Effector memory CD8-positive, alpha-beta T cell (primary cell): ENCODE measurements at regions not wholly inside any gene's neighbourhood (a gene's known extent, or its start where the extent isn't known, plus 50 kb on each side); places are given as distances from the start of the nearest gene placed in this dataset.

Source experiments
- ATAC-seq: fragments of 150-1000 bp; cut with Tn5 transposase; replicated peaks from 2 replicates; pipeline ENCODE4 v1.10.0; 2021; ENCODE audit warnings: mild to moderate bottlenecking, moderate library complexity
- DNase-seq, 3 experiments: peaks; one replicate each; pipeline ENCODE4 v3.0.0; 2021
- H3K27ac Mint-ChIP-seq, 2 donors: one replicate each; pipeline ENCODE4 v1.8.0; 2022; ENCODE audit warnings: mild to moderate bottlenecking in 2 of 2, mixed read lengths in 2 of 2, moderate library complexity in 2 of 2
- H3K27me3 Mint-ChIP-seq, 2 donors: one replicate each; pipeline ENCODE4 v1.8.0; 2022; ENCODE audit warnings: mixed read lengths in 2 of 2
- H3K36me3 Mint-ChIP-seq: one replicate; pipeline ENCODE4 v1.8.0; 2022; ENCODE audit warnings: mild to moderate bottlenecking, moderate library complexity, mixed read lengths; ENCODE audit not compliant: insufficient read depth
- H3K4me1 Mint-ChIP-seq, 2 donors: one replicate each; pipeline ENCODE4 v1.8.0; 2022; ENCODE audit warnings: low read depth in 2 of 2, mixed read lengths in 2 of 2
- H3K4me3 Mint-ChIP-seq, 2 donors: one replicate each; pipeline ENCODE4 v1.8.0; 2022; ENCODE audit warnings: mild to moderate bottlenecking in 2 of 2, mixed read lengths in 2 of 2, moderate library complexity in 2 of 2
- H3K9me3 Mint-ChIP-seq, 2 donors: one replicate each; pipeline ENCODE4 v1.8.0; 2022; ENCODE audit warnings: mixed read lengths in 2 of 2

DNA sequence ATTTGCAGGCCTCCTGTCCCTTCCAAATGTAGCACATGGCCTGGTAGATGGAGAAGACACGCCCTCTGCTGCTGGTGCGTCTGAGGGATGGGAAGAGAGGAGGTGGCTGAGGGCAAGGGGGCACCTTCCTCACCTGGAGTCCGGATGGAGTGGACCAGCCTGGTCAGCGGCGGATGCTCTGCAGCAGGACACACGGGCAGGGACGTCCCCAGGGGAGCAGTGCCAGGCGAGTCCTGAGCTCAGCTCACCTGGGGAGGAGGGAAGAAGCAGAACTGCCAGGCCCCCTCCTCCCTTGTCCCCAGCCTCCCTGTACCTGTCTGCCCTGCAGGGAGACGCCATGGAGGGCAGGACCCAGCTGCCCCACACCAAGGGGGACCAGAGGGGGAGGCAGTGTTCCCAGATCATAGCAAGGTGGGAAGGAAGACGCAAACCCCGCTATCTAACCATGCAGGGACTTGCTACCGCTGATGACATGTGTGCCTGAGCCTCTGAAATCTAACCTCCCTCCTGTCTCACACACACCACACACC is 1495.9 kb downstream of the BRD1 start:
- ATAC-seq (no peak), DNase-seq (no peak)
- no peak overlapping the region for H3K4me3 Mint-ChIP-seq
- peaks cover 3% of the 10 kb centered on the region for H3K36me3 Mint-ChIP-seq
- H3K27me3 Mint-ChIP-seq: peaks cover 7 to 26% of the 10 kb centered on the region in 2 donors
- H3K4me1 Mint-ChIP-seq: no peaks in the 10 kb centered on the region
- H3K27ac Mint-ChIP-seq: no peak overlapping the region
- H3K9me3 Mint-ChIP-seq: peaks cover 0 to 2% of the 10 kb centered on the region in 2 donors

DNA sequence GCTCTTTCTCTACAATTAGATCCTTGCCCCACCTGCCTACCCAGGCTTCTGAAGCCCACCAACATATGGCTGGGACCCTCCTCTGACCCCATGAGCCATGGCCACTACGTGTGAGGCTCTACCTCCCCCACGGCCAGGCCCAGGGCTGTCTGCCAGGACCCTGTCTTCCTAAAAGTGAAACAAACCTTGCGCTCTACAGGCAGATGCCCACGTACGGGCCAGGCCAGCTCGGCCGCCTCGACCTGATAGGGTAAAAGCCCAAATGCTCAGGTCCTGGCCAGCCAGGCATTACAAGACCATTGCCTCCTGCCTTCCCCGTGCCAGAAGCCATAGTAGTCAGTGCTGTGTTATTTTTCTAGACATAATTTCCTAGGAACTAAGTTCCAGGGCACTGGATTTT is 1496.4 kb downstream of the BRD1 start:
- no peaks in the 10 kb centered on the region for H3K4me1 Mint-ChIP-seq
- H3K27ac Mint-ChIP-seq: no peak overlapping the region
- no peak for ATAC-seq
- H3K36me3 Mint-ChIP-seq: peaks cover 3% of the 10 kb centered on the region
- peaks cover 7 to 26% of the 10 kb centered on the region in 2 donors for H3K27me3 Mint-ChIP-seq
- H3K9me3 Mint-ChIP-seq: peaks cover 0 to 2% of the 10 kb centered on the region in 2 donors
- DNase-seq: no peak
- no peak overlapping the region for H3K4me3 Mint-ChIP-seq

DNA sequence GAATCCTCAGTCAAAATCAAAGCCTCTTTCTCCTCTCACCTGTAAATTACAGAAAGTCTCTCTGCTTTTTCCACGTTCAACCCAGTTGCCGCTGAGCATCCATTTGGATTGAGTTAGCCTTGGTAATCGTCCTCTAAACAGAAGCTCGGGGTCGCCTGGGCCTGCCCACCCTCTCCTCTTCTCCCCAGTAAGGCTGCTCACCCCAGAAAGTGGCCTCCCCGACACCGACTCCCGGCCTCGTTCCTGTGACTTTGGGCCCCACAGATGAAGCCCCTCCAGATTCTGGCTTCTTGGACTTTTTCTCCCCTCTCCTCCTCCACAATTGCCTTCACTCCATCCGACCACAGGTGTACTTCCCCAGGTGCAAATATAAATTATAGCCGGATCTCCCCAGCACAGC is 1500.0 kb downstream of the BRD1 start:
- Mint-ChIP-seq H3K4me1 (no peaks in the 10 kb centered on the region), H3K27ac (no peak overlapping the region), H3K4me3 (no peak overlapping the region), H3K27me3 (peaks cover 7 to 19% of the 10 kb centered on the region in 2 donors), H3K9me3 (peaks cover 0 to 2% of the 10 kb centered on the region in 2 donors), H3K36me3 (peaks cover 7% of the 10 kb centered on the region)
- no peak for DNase-seq
- no peak for ATAC-seq

DNA sequence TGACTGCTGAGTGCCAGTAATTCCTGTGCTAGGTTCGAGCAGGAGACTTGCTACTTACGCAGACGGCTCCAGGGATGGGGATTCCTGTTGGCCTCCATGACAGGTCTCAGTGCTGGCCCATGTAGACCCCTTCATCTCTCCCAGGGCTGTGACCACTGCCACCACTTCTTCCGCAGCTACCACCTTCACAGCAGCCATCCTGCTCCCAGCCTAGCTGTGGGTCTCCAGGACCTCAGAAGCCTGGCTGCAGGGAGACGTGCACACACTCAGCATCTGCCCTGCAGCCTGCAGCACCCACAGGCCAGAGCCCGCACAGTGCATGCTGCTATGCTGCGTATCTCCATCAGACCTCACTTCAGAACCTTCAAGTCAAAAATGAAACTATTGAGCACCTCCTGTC is 1503.9 kb downstream of the BRD1 start:
- H3K4me1 Mint-ChIP-seq: no peaks in the 10 kb centered on the region
- H3K36me3 Mint-ChIP-seq: peaks cover 4% of the 10 kb centered on the region
- ATAC-seq: no peak

DNA sequence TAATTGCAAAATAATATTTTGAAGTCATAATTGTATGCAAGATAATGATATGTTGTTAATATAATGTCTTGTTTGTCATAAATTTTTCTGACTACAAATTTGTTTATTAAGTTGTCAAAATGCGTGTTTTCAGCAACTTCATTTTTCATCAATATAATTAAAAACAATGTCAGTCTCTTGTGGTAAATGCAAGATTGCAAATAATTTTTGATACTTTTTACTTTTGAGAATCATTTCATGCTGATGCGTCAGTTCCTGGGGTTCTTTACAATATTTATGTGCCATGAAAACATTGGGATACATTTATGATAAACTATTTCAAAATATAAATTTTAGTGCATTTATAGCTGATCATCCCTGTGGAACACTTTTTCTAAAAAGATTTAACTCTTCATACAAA is 1504.8 kb downstream of the BRD1 start:
- Mint-ChIP-seq H3K27ac (no peak overlapping the region), H3K4me3 (no peak overlapping the region), H3K4me1 (no peaks in the 10 kb centered on the region), H3K9me3 (no peaks in the 10 kb centered on the region), H3K27me3 (peaks cover 15 to 43% of the 10 kb centered on the region in 2 donors), H3K36me3 (peaks cover 3% of the 10 kb centered on the region)
- ATAC-seq: no peak
- DNase-seq: no peak

More for the DNA sequence above, 1503.9 kb downstream of the BRD1 start:
- peaks cover 18 to 46% of the 10 kb centered on the region in 2 donors for H3K27me3 Mint-ChIP-seq
- H3K4me3 Mint-ChIP-seq: no peak overlapping the region
- DNase-seq: no peak
- no peak overlapping the region for H3K27ac Mint-ChIP-seq
- peaks cover 0 to 2% of the 10 kb centered on the region in 2 donors for H3K9me3 Mint-ChIP-seq

DNA sequence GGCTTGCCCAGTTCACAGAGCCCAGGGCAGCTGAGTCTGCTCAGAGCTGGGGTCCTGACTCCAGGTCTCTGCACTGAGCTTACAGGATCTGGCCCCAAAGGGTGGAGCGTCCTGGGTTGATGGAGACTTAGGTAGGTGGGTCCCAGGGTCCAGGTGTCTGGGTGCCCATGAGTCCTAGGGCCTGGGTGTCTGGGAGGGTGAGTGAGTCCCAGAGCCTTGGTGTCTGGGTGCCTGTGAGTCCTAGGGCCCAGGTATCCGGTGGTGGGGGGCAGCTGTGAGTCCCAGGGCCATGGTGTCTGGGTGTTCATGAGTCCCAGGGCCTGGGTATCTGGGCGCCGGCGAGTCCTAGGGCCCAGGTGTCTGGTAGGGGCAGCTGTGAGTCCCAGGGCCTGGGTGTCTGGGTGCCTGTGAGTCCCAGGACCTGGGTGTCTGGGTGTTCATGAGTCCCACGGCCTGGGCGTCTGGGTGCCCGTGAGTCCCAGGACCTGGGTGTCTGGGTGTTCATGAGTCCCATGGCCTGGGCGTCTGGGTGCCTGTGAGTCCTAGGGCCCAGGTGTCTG is 1505.6 kb downstream of the BRD1 start:
- no peaks in the 10 kb centered on the region for H3K4me1 Mint-ChIP-seq
- H3K4me3 Mint-ChIP-seq: no peak overlapping the region
- ATAC-seq: no peak
- peaks cover 3% of the 10 kb centered on the region for H3K36me3 Mint-ChIP-seq
- H3K27ac Mint-ChIP-seq: no peak overlapping the region
- H3K9me3 Mint-ChIP-seq: no peaks in the 10 kb centered on the region
- peaks cover 13 to 41% of the 10 kb centered on the region in 2 donors for H3K27me3 Mint-ChIP-seq
- DNase-seq: no peak

DNA sequence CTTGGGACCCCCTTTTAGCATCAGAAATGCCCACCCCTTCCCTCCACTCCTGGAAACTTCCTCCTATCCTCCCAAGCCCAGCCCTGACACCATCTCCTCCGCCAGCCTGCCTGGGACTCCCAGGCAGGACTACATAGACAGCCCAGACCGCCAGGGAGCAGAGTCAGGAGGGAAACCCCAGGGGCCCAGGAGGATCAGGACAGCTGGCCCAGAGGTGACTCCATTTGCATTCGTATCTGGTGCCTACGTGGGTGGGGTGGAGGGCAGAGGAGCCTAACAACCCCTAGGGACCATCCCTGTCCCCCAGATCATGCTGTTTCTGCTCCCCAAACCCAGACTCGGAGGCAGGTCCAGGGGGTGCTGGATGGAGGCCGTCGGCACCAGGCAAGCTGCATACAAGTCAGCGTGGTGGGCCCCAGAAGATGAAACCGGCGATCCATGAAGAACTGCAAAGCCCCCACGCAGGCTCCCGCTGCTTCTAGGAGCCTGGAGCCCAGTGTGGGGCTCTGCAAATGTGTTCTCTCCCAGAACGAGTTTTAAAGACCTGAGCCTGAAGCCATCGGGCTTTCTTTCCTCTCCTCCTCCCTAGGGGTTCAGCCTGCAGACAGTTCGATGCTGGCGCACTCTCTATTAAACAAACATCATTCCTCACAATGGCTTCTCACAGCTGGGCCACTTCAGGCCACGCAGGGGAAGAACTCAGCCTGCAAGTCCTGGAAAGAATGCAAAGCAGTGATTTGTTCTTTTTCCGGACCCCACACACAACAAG is 1506.8 kb downstream of the BRD1 start:
- Mint-ChIP-seq H3K36me3 (peaks cover 3% of the 10 kb centered on the region), H3K27ac (no peak overlapping the region), H3K4me3 (no peak overlapping the region), H3K27me3 (peaks cover 13 to 49% of the 10 kb centered on the region in 2 donors), H3K4me1 (no peaks in the 10 kb centered on the region), H3K9me3 (no peaks in the 10 kb centered on the region)
- no peak for DNase-seq
- no peak for ATAC-seq

DNA sequence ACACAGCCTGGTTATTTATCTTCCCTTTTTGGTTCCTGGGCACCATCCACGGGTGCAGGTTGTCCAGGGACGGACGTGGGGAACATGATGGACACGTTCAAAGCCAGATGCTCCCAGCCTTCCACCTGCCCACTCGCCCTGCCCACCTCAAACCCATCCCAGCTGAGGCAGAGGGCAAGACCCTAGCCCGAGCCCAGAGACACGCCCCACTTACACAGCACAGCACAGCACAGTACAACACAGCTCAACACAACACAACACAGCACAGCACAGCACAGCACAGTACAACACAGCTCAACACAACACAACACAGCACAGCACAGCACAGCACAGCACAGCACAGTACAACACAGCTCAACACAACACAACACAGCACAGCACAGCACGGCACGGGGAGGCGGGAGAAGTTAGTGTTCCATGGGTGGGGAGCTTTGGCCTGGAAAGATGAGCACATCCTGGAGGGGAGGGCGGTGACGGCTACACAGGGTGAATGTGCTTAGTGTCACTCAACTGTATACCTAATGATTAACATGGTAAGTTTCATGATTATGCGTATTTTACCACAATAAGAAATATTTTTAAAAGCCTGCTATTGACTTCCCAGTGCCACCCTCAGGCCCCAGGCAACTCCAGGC is 1507.5 kb downstream of the BRD1 start:
- Mint-ChIP-seq H3K36me3 (peaks cover 3% of the 10 kb centered on the region), H3K27ac (no peak overlapping the region), H3K27me3 (peaks cover 19 to 55% of the 10 kb centered on the region in 2 donors), H3K9me3 (no peaks in the 10 kb centered on the region), H3K4me1 (no peaks in the 10 kb centered on the region), H3K4me3 (no peak overlapping the region)
- DNase-seq (no peak), ATAC-seq (no peak)

DNA sequence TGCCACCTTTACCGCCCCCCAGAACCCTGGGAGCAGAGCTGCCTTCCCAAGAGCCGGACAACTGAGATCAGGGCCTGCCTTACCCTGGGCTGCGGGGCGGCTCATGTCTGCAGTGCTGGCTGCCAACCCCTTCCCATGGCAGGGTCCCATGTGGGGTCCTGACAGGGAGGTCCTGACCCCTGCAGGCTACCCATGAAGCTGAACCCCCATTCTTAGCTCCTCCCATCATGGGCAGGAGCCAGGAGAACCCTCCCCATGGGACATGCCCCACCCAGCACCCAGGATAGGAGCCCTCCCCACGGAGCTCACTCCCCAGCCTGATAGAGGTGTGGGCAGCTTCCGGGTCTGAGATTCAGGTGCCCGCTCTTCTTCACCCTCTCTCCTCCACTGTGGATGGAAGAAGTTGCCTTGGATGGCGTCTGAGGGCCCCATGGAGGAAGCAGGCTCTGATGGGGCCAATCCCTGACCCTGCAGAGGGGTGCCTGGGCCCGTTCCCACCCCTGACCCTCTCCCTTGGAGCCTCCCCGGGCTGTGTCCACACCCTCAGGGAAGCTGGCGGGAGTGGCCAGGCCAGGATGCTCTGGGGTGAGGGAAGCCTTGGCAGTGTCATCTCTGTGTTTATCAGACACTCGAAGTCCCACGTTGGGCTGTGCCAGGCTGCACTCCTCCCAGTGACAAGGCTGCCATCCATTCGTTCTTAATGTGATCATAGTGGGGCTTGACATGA is 1508.2 kb downstream of the BRD1 start:
- Mint-ChIP-seq H3K9me3 (no peaks in the 10 kb centered on the region), H3K27ac (no peak overlapping the region), H3K36me3 (no peaks in the 10 kb centered on the region), H3K4me3 (no peak overlapping the region), H3K27me3 (peaks cover 21 to 61% of the 10 kb centered on the region in 2 donors), H3K4me1 (no peaks in the 10 kb centered on the region)
- DNase-seq (no peak), ATAC-seq (no peak)

DNA sequence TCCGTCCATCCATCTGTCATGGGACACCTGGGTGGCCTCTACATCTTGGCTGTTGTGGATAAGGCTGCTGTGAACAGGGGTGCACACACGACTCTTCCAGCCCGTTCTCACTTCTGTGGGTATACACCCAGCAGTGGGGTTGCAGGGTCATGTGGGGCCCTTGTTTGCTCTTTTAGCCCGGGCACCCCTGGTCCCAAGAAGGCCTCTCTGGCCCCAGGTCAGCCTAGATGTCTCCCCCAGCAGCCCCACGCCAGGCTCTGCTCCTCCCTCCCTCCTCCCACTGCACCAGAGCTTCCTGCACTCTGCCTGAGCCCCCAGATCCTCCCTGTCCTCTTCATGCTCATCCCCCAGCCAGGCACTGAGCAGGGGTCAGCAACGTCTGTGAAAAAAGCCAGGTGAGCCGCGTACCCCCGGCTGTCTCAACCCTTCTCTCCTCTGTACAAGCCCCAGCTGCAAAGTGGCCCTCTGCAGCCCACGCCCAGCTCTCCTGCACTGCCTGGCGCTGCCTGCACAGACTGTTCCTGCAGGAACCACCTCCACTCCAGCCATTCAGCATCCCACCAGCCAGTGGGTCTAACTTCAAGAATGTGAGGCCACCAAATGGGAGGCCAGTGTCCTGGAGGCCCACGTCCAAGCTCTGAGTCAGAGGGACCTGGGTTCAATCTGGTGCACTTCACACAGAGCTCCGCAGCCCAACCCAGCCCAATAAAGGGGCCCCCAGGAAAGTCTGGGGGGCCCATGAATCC is 1508.9 kb downstream of the BRD1 start:
- Mint-ChIP-seq H3K4me1 (no peaks in the 10 kb centered on the region), H3K9me3 (no peaks in the 10 kb centered on the region), H3K27ac (no peak overlapping the region), H3K27me3 (peaks cover 21 to 61% of the 10 kb centered on the region in 2 donors), H3K4me3 (no peak overlapping the region), H3K36me3 (no peaks in the 10 kb centered on the region)
- ATAC-seq: no peak
- DNase-seq: no peak

DNA sequence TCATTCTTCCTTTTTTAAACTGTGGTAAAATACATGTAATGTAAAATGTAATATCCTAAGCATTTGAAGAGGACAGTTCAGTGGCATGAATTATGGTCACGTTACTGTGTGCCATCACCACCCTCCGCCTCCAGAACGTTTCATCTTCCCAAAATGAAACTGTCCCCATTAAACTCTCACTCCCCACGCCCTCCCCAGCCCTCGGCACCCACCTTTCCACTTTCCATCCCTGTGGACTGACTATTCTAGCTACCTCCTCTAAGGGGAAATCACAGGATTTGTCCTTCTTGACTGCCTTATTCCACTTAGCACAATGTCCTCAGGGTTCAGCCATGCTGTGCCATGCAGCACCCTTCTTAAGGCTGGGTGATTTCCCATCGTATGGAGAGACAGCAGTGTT is 1509.5 kb downstream of the BRD1 start:
- Mint-ChIP-seq H3K4me1 (no peaks in the 10 kb centered on the region), H3K36me3 (no peaks in the 10 kb centered on the region), H3K4me3 (no peak overlapping the region), H3K27ac (no peak overlapping the region), H3K9me3 (no peaks in the 10 kb centered on the region), H3K27me3 (peaks cover 21 to 61% of the 10 kb centered on the region in 2 donors)
- ATAC-seq (no peak), DNase-seq (no peak)

DNA sequence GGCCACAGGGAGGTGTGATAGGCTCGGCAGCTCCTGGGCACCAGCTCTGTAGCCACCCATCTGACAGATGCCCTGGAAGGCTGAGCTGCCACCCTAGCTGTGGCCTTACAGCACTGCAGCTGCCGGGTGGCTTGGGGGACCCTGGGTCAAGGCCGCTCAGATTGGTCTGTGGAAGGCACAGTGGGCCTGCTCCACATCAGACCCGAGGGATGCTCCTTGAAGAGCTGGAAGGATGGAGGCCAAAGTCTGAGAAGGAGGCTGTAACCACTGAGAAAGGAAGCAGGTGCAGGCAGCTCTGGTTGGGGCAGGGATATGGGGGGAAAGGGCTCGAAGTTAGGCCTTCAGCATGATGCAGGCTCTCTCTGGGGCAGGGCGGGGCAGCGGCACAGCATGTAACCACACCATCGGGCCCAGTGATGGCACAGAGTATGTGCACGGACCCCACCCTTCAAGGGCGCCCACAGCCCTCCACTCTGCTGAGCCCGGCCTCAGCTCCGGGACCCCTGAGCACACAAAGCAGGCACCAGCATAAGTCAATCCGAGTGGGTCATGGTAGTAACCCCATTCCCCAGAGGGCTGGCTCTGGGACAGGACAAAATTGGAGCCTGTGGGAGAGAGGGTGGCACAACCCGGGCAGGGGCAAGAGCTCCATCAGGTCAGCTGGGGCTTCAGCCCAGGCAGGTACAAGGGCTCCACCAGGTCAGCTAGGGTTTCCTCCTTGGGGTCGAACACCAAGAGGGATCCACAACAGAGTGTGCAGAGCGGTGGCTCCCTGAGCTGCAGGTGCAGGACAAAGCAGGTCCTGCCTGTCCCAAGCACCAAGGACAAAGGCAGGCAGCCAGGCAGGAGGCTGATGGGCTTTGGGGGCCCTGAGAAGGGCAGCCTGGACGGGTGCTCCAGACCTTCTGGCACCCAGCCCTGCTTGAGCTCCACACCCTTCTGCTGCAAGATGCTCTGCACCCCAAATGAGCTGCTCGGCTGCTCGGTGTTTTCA is 1511.1 kb downstream of the BRD1 start:
- ATAC-seq (no peak), DNase-seq (no peak)
- H3K4me3 Mint-ChIP-seq: no peak overlapping the region
- peaks cover 21 to 54% of the 10 kb centered on the region in 2 donors for H3K27me3 Mint-ChIP-seq
- H3K27ac Mint-ChIP-seq: no peak overlapping the region
- H3K9me3 Mint-ChIP-seq: peaks cover 2 to 8% of the 10 kb centered on the region in 2 donors
- no peaks in the 10 kb centered on the region for H3K36me3 Mint-ChIP-seq
- H3K4me1 Mint-ChIP-seq: no peaks in the 10 kb centered on the region
